HG03097 (cell line): ENCODE measurements at regions not wholly inside any gene's neighbourhood (a gene's known extent, or its start where the extent isn't known, plus 50 kb on each side); places are given as distances from the start of the nearest gene placed in this dataset.

Experiments used
- ATAC-seq: cut with Tn5 transposase; IDR thresholded peaks from one replicate; pipeline ENCODE4 v1.9.1; 2021; ENCODE audit not compliant: unreplicated experiment, low FRiP score

GRCh38 chr10:32174349-32174893 is 118.2 kb upstream of the KIF5B start:
- ATAC-seq, result no peak

GRCh38 chr10:32171204-32171603 is 115.0 kb upstream of the KIF5B start:
- no peak for ATAC-seq

DNA sequence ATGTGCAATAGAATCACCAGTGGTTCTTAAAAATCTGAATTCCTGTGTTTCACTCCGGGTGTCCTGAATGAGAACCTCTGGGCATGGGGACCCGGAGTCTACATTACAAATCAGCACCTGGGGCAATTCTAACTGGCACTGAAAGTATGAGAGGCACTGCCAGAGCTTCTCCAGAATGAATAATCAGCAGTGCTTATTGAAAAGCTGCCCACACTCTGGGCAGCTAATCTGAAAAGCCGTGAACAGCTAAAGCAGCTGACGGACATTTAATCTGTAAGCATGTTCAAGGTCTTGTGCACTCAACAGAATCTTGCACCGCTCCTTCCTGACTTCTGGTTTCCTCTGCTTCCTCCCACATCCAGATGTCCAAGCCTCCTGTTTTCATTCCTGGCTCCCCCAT is 113.3 kb upstream of the KIF5B start:
- ATAC-seq, result no peak

DNA sequence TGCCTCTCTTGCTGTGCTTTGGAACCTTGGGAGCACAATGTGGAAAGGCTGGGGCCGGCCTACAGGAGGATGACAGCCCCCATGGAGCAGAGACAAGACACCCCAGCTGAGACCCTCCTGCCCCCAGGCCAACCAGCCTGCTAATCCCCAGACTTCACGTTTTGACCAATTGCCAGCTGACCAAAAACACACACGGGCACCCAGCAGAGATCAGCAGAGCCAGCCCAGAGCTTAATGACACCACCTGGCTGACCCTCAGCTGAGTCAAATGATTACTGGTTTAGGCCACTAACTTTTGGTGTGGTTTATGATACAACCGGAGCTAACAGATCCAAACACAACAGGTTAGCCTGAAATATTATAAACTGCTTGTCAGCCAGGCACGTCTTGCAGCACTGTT is 111.2 kb upstream of the KIF5B start:
- no peak for ATAC-seq

DNA sequence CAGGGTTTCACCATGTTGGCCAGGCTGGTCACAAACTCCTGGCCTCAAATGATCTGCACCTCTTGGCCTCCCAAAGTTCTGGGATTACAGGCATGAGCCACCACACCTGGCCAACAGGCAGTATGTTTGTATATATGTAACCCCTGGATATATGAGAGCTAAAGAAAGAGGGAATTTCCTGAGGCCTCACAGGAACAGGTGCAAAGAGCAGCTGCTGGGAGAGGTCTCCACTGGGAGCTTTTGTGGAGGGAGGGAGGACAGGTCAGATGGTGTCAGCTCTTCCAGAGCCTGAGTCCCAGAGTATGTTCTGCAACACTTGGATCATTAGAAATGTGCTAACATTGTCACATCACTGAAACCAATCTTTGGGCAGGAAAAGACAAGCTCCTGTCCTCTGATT is 110.1 kb upstream of the KIF5B start:
- ATAC-seq, result no peak

- ATAC-seq, result no peak
These were observed 107.5 kb upstream of the KIF5B start for GRCh38 chr10:32163762-32164148.

GRCh38 chr10:32163071-32163761 is 107.0 kb upstream of the KIF5B start:
- no peak for ATAC-seq

DNA sequence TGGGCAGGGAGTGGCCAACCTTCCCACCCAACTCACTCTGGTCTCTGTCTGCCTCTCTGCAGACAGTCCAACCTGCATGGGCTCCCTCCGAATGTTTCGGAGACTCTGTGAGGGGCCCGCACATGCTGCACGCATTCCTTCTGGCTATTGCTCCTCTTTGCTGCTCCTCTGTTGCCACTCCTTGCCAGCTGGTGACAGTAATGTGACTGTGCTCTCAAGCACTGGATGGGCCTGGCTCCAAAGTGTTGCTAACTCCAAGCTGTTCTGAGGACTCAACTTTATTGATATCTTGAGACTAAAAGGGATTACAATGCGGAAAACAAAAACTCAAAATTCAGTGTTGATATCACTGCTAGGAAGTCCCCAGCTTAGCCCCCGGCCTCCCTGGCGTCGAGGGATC is 105.4 kb upstream of the KIF5B start:
- no peak for ATAC-seq

GRCh38 chr10:32160864-32161263 is 104.6 kb upstream of the KIF5B start:
- ATAC-seq, result no peak

- ATAC-seq, result no peak
These were observed 103.0 kb upstream of the KIF5B start for GRCh38 chr10:32159264-32159663.

GRCh38 chr10:32156031-32156495 is 99.8 kb upstream of the KIF5B start:
- no peak for ATAC-seq

DNA sequence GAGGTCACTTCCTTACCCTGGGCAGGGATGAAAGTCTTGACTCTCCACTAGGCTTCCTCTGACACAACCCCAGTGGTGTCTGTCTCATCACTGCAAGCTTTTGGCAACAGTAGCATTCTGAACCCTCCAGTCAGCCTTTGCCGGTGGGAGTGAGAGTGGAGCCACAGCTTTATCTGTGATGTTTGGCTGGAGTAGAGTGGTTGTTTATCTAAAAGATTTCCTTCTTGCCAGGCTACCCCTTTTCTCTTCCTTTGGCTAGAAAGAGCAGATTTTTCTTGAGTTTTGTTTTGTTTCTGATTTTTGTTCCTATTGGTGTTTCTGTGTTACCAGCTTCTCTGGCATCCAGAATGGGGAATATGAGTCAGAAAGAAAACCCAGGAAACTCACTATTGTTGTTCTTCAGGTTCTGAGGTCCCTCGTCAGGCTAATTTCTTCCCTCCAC is 98.9 kb upstream of the KIF5B start:
- ATAC-seq, result no peak

DNA sequence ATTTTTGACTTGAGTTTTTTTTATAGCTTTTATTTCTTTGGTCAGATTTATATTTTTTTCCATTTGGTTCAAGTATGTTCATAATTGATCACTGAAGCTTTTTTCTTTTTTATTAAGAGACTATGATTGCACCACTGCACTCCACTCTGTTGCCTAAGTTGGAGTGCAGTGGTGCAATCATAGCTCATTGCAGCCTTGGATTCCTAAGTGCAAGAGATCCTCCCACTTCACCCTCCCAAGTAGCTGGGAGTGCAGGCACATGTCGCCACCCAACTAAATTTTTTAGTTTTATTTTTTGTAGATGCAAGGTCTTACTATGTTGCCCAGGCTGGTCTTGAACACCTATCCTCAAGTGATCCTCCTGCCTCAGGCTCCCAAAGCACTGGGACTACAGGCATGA is 97.7 kb upstream of the KIF5B start:
- no peak for ATAC-seq

- ATAC-seq, result no peak
These were observed 97.0 kb upstream of the KIF5B start for GRCh38 chr10:32153252-32153651.

GRCh38 chr10:32151871-32152270 is 95.6 kb upstream of the KIF5B start:
- no peak for ATAC-seq

DNA sequence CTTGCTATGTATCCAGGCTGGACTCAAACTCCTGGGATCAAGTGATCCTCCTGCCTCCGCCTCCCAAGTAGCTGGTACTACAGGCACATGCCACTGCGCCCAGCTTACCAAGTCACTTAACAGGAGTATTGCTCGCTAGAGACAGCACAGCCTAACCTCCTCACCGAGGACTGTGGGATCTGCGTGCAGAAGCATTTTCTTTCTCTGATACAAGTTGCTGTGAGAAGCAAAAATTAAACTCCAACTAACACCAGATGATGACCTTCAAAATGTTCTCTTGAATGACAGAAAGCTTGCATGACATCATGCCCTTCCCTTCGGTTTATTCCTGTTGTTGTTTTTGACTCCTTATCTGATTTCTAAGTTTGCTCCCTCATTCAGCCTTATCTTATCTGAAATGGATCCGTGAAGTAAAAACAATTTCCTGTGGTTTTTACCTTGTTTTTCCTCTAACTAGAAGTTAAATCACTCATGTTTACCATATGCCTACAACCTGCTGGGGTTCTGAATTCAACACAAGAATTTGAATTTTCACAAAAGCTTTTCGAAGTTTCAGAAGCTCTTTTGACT is 94.4 kb upstream of the KIF5B start:
- no peak for ATAC-seq

GRCh38 chr10:32149252-32149955 is 93.2 kb upstream of the KIF5B start:
- no peak for ATAC-seq

DNA sequence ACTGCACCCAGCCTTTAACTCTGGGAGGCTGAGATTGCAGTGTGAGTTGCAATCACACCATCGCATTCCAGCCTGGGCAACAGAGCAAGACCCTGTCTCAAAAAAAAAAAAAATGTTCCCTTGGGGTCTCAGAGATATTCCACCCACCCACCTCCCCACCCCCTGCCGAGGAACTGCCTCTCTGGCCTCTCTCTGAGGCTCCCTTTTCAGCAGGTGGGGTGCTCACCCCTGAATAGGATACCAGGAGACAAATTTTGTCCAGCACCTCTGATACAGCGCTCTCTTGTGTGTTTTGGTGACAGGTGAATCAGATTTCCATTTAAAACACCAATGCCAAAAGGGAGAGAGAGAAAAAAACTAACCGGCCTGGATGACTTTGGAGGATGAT is 92.6 kb upstream of the KIF5B start:
- ATAC-seq, result no peak

GRCh38 chr10:32147730-32148129 is 91.5 kb upstream of the KIF5B start:
- no peak for ATAC-seq

GRCh38 chr10:32146166-32146565 is 89.9 kb upstream of the KIF5B start:
- no peak for ATAC-seq

DNA sequence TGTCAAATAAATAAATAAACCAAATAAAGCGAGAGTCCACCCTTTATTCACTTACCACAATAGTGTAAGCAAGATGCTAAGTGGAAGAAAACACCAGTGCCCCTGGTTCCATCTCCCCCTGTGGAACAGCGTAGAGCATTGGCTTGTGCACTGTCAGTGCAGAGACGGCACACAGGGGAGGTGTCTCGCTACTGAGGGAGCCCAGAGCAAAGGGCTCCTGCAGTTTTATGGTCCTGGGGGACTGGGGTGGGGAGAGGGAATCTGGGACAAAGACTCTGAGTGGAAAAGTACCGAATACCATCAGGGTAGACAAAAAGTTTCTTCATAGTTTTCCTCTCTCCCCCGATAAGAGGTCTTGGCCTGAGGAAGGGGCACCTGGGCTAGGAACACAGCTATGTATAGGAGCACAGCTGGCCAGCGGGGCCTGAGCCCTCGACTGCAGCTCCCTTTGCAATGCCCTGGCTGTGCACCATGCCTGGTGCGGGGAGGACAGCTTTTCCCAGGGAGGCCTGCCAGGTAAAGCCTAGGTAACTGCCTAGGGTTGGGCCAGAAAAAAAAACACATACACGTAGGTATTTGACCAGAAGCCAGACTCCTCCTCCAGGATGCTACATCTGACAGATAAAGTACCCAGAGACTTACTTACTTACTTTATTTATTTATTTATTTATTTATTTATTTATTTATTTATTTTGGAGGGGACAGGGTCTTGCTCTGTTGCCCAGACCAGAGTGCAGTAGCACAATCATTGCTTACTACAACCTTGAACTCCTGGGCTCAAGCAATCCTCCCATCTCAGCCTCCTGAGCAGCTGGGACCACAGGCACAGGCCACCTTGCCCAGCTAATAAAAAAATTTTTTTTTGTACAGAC is 88.8 kb upstream of the KIF5B start:
- no peak for ATAC-seq
